Right ventricle myocardium superior (tissue), 1 donor: ENCODE measurements at regions not wholly inside any gene's neighbourhood (a gene's known extent, or its start where the extent isn't known, plus 50 kb on each side); places are given as distances from the start of the nearest gene placed in this dataset.
"Not testable (repeated sequence)": the region's sequence is repeated elsewhere in the genome, so short reads cannot be mapped to it uniquely, and the experiment has no call there.

Experiments
- ATAC-seq: fragments of 200-7000 bp; cut with Tn5 transposase; one replicate; pipeline ENCODE4 v1.9.1; 2020; ENCODE audit warnings: mild to moderate bottlenecking; ENCODE audit not compliant: poor library complexity
- DNase-seq: peaks from one replicate; pipeline ENCODE4 v3.0.0-alpha.2; 2020
- intact Hi-C: fragments of 100-400 bp; cut with DNase I; formaldehyde crosslinking; loops from one replicate; pipeline ENCODE4 v1.11.2; 2022
- donor health status: DM: no; HTN: yes; CAD: no; lungs with severe emphysema.

- ATAC-seq (no peak), DNase-seq (no peak)
- intact Hi-C loops: no loop called here
Observed at GRCh38 chr18:45325778-45326177, 289.5 kb upstream of the SLC14A2 start.

DNA sequence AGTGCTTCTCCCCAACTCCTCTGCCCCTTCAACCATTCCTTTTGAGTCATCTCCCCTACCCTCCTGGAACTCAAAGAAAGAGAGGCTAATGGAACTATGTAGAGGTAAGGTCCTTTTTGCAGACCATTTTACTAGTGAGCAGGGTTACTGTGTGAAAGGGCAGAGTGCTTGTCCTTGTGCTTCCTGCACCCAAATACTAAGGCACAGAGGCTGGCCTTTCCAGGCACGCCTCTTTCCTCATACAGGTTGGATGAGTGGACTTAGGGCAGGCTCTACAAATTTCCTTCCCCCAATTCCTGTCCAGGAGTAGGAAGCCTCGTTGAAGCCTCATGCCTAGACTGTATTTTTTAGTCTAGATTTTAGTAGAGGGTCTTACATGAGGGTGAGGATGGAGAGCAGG lies 288.8 kb upstream of the SLC14A2 start:
- DNase-seq (no peak), ATAC-seq (no peak)
- intact Hi-C loops: no loop called here

- intact Hi-C loops: no loop called here
- ATAC-seq: no peak
- no peak for DNase-seq
Observed at GRCh38 chr18:45328296-45328695, 287.0 kb upstream of the SLC14A2 start.

DNA sequence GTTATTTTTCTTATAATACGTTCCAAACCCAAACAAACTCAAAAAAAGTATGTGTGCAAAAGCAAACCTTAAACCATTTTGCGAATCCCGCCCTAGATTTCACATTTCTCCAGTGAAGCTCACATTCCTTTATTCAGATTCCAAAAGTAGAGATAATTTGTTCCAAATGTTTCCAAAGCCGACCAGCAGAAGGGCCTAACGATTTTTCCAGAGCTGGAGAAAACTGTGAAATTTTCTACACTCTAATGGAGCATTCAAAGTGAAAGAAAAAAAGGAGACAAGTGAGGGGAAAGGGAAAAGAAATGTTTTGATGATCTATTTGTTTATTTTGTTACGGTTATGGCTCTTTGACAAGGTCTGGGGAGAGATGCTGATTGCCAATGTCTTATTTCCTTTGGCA lies 286.5 kb upstream of the SLC14A2 start:
- intact Hi-C loops: no loop called here
- ATAC-seq (peak; percentile 37), DNase-seq (no peak)

DNA sequence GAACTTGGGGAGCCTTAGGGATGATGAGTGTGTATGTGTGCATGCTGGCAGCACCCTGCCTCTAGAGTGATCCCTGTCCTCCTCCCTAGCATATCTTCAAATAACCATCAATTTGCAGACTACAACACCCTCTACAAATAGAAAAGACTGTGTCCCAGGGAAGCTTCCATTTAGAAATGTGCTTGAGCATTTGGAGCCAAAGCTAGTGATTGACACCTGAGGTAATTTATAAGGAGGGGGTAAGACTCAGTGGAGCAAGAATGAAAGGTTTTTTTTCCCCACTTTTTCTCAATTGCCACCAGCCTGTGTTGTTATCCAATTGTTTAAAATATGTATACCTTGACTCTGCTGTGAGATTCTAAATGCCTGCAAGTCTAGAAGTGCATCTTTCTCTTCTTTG lies 286.0 kb upstream of the SLC14A2 start:
- DNase-seq (no peak), ATAC-seq (no peak)
- intact Hi-C loops: no loop called here

DNA sequence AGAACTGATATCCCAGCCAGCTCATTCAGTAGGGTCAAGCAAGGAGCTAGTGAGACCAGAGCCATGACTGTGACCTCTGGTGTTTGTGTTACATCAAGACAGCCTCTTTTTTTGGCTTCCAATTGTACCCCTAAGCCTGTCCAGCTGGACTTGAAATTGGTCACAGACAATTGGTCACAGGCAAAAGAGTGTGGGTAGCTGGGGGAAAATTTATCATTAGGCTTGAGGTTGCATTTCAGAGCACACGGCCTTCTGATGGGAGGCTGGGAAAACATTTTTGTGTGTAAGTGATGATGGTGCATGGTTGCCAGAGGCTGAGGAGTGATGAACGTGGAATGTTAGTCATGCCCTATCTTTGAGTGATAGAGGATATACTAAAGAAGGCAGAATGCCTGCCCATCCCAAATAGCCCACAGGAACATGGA lies 285.1 kb upstream of the SLC14A2 start:
- ATAC-seq (peak; percentile 34), DNase-seq (no peak)
- intact Hi-C loops: no loop called here

- no peak for DNase-seq
- ATAC-seq: no peak
- intact Hi-C loops: no loop called here
Observed at GRCh38 chr18:45332871-45333270, 282.4 kb upstream of the SLC14A2 start.

- no peak for DNase-seq
- intact Hi-C loops: no loop called here
- ATAC-seq: no peak
Observed at GRCh38 chr18:45334191-45334590, 281.1 kb upstream of the SLC14A2 start.

DNA sequence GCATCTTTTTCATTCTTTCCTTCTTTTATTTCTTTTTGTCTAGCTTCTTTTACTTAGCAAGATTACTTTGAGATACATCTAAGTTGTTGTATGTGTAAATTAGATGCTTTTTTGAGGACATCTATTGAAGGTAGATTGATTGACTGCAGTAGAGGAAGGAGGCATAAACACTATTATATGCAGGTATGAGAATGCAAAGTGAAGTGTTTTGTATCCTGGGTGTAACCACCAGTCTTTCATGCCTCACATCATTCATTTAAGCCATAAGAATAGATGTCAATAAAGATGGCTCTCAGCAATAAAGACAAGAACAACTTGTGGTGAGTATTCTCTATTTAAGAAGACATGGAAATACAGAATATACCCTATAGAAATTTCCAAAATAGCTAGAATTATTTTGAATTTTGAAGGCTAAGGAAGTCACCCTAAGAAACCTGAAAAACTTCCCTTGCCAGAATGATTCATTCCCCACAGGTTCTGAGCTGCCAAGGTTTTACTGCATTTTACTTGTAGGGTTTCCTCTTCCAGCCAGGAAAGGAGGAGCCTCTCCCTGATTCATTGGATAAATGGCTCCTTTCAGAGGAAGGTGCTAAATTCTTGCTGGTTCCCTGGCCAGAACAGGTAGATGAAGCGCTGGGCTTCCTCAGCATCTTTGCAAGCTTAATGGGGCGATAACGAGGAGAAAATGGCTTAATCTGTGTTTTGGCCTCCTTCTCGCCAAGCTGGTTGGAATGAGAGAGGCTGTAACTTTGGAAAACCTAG lies 279.8 kb upstream of the SLC14A2 start:
- ATAC-seq (no peak), DNase-seq (no peak)
- intact Hi-C loops: no loop called here

DNA sequence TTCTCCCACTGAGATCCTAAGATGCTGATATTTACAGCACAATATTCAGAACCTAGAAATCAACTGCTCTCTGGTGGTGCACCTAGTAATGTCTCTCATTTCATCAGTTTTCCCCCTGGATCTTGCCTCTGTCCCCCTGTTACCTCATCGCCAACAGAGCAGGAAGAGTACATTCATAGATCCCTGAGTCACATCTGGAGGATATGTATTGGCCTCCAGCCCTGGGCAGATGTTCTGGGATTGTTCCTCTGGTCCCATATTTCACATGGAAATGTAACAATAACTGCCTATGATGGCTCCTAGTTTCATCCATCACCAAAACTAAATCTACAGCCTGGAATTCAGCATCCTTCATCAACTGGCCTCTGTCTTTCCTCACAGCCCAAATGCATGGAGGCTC lies 278.8 kb upstream of the SLC14A2 start:
- ATAC-seq (no peak), DNase-seq (no peak)
- intact Hi-C loops: no loop called here

DNA sequence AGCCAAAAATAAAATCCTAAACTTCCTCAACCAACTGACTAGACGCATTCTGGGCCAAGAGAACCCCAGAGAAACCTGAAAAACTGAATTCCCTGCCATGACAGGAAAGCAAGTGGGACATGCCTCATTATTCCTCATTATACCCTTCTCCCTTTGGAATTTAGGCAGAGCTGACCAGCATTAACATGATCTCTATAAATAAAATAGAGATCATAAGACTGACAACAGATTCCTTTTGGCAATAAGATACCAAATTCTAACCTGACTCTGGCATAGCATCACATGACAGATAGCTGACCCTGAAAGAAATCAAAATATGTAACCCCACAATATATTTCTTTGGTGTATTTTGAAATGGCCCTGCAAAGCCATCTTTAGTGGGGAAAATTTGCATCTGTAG lies 277.8 kb upstream of the SLC14A2 start:
- intact Hi-C loops: no loop called here
- no peak for DNase-seq
- ATAC-seq: no peak

DNA sequence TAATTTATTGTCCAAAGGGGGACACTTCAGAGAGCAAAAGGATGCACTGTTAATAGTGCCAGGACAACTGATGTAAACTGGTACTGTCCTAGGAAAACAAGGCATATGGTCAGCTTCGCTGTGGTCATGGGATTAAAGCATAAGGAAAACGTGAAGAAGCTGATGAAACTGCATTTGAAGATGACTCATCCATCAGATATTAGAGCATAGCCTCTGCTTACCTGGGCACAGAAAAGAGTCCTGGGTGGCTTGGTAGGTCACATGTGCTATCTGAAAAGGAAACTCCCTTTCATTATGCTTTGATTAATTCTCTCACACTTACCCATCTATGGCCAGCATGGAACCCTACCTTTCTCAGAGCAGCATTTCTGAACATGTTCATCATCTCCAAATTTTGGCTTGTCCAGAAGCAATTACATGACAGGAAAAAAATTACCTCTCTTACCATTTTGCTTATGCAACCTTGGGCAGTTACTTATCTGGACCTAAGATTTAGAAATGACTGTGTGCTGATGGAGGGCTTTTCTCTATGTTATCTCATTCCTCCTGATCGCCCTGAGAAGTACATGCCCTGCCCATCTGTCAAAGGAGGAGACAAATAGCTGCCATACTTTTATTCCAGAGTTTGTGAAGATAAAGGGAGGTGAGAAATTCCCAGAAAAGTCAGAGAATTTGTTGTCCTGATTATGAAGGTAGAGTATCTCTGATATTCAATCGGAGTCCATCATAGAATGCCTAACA lies 275.3 kb upstream of the SLC14A2 start:
- intact Hi-C loops: no loop called here
- no peak for ATAC-seq
- DNase-seq: no peak

DNA sequence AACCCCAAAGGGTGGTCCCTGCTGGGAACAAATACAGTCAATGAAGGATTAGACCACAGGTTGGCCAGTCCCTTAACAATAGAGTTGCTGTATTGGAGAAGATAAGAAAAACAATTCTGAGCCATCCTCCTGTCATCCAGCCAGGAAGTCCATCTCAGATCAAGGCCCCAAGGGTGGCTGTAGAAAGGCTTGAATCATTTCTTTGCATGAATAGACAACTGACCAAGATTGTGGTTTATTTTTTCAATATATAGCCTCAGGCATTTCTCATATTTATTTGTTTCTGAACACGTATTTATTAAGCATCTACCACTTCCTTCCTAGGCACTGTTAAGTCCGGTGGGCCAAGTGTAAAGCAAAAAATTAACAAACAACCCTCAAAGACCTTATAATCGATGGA lies 274.4 kb upstream of the SLC14A2 start:
- intact Hi-C loops: no loop called here
- DNase-seq (no peak), ATAC-seq (no peak)

DNA sequence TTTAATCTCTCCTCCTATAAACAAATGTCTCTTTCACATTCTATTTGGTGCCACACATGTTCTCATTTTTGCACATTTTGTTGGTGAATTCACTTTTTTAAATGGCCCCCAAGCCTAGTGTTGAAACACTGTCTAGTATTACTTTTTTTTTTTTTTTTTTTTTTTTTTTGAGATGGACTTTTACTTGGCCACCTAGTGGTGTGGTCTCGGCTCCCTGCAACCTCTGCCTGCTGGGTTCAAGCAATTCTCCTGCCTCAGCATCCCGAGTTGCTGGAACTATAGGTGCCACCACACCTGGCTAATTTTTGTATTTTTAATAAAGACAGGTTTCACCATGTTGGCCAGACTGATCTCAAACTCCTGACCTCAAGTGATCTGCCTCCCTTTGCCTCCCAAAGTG lies 273.8 kb upstream of the SLC14A2 start:
- ATAC-seq (no peak), DNase-seq (no peak)
- intact Hi-C loops: no loop called here

DNA sequence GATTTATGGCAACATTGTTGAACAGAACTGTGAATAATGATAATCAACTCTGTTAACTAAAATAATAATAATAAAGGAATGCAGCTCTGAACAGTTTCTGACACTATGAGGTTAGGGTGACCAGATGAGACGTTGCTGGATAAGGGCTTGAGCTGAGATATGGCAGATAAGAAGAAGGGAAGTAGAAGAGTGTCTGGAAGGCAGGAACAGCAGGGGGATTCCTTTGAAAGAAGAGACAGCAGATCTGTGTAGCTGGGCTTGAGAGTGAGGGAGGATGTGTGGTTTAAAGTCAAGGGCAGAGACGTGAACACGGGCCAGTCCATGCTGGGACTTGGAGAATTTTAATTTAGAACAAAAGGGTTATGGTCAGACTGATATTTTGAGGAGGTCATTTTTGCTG lies 273.1 kb upstream of the SLC14A2 start:
- DNase-seq (no peak), ATAC-seq (no peak)
- intact Hi-C loops: no loop called here

- ATAC-seq (no peak), DNase-seq (no peak)
- intact Hi-C loops: no loop called here
Observed at GRCh38 chr18:45342653-45343052, 272.6 kb upstream of the SLC14A2 start.

- no peak for ATAC-seq
- intact Hi-C loops: no loop called here
Observed at GRCh38 chr18:45343365-45343764, 271.9 kb upstream of the SLC14A2 start.

GRCh38 chr18:45344680-45345079 lies 270.6 kb upstream of the SLC14A2 start:
- DNase-seq, intact Hi-C loops, ATAC-seq: not testable (repeated sequence)

More at GRCh38 chr18:45343365-45343764, 271.9 kb upstream of the SLC14A2 start:
- DNase-seq: no peak

DNA sequence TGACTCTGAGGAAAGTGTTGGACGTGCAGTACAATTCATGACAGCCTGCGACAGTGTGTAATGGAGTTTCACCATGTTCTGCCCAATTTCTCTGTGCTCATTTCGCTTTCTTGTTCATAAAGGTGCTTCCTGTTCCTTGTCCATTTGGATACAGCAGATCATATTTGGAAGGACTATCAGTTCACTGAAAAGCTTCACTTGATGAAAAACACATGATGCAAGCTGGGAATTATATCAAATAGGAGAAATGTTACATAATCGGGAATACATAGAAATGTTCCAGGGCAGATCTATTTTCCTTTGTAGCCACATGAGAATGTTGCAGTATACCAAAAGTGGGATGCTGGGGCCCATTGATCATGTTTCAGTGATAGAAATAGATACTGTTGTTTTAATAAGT lies 266.3 kb upstream of the SLC14A2 start:
- DNase-seq (no peak), ATAC-seq (peak; percentile 81)
- intact Hi-C loops: no loop called here

DNA sequence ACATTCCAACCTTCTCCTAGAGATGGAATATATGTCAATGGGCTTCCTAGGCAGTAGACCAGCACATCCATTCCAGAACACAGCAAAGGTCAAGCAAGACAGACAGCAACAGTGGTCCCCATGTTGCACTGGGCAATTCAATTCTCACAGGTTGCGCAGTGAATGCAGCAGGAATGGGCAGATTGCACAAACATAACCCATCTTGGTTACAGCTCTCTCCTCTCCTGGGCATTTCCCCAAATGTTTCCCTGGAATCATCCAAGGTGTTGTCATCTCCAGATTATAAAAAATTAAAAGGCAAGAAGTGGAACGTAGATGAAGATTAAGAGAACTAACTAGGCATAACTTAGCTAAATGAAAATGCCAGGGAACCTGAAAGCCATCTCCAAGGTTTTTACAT lies 265.8 kb upstream of the SLC14A2 start:
- intact Hi-C loops: no loop called here
- ATAC-seq (peak; percentile 62), DNase-seq (no peak)
